ENCODE measurements at regions not wholly inside any gene's neighbourhood (a gene's known extent, or its start where the extent isn't known, plus 50 kb on each side); places are given as distances from the start of the nearest gene placed in this dataset.
"Not testable (repeated sequence)": the region's sequence is repeated elsewhere in the genome, so short reads cannot be mapped to it uniquely, and the experiment has no call there.

GRCh38 chr12:131387281-131388163, 323.4 kb upstream of the SFSWAP start:
- DNase-seq = no peak
- Mint-ChIP-seq H3K27ac (no peak overlapping the region), H3K4me3 (no peak overlapping the region), H3K4me1 (peaks cover 8% of the 10 kb centered on the region), H3K9me3 (no peaks in the 10 kb centered on the region), H3K27me3 (ENCODE audit: low read depth, poor library complexity) (peaks cover 55% of the 10 kb centered on the region), H3K36me3 (ENCODE audit: low read depth) (no peaks in the 10 kb centered on the region)
- no peak for TF ChIP-seq CTCF (IDR thresholded peaks at IDR 0.05)

GRCh38 chr12:131388164-131389053, 322.5 kb upstream of the SFSWAP start:
- H3K27ac Mint-ChIP-seq, DNase-seq: not testable (repeated sequence)

GRCh38 chr12:131389054-131390013, 321.6 kb upstream of the SFSWAP start:
- Mint-ChIP-seq H3K4me3 (no peak overlapping the region), H3K27ac (no peak overlapping the region), H3K9me3 (peaks cover 5% of the 10 kb centered on the region), H3K36me3 (ENCODE audit: low read depth) (no peaks in the 10 kb centered on the region), H3K4me1 (peaks cover 4% of the 10 kb centered on the region), H3K27me3 (ENCODE audit: low read depth, poor library complexity) (peaks cover 51% of the 10 kb centered on the region)
- no peak for TF ChIP-seq CTCF (IDR thresholded peaks at IDR 0.05)
- DNase-seq = no peak

More at GRCh38 chr12:131388164-131389053, 322.5 kb upstream of the SFSWAP start:
- H3K4me3 Mint-ChIP-seq; H3K36me3 Mint-ChIP-seq (ENCODE audit: low read depth); H3K4me1 Mint-ChIP-seq; H3K9me3 Mint-ChIP-seq: not testable (repeated sequence)
- peaks cover 51% of the 10 kb centered on the region for H3K27me3 Mint-ChIP-seq (ENCODE audit: low read depth, poor library complexity)

GRCh38 chr12:131390412-131391334, 320.2 kb upstream of the SFSWAP start:
- peak; percentile 86 for DNase-seq
- TF ChIP-seq CTCF (IDR thresholded peaks at IDR 0.05) = no peak
- Mint-ChIP-seq H3K27ac (no peak overlapping the region), H3K4me3 (no peak overlapping the region), H3K36me3 (ENCODE audit: low read depth) (no peaks in the 10 kb centered on the region), H3K4me1 (peaks cover 4% of the 10 kb centered on the region), H3K9me3 (peaks cover 5% of the 10 kb centered on the region), H3K27me3 (ENCODE audit: low read depth, poor library complexity) (peaks cover 40% of the 10 kb centered on the region)

GRCh38 chr12:131391399-131391798, 319.5 kb upstream of the SFSWAP start:
- no peak for DNase-seq
- H3K36me3 Mint-ChIP-seq (ENCODE audit: low read depth) = no peaks in the 10 kb centered on the region
- peaks cover 36% of the 10 kb centered on the region for H3K27me3 Mint-ChIP-seq (ENCODE audit: low read depth, poor library complexity)
- peaks cover 5% of the 10 kb centered on the region for H3K9me3 Mint-ChIP-seq
- peaks cover 4% of the 10 kb centered on the region for H3K4me1 Mint-ChIP-seq
- no peak overlapping the region for H3K4me3 Mint-ChIP-seq
- TF ChIP-seq CTCF (IDR thresholded peaks at IDR 0.05) = no peak
- no peak overlapping the region for H3K27ac Mint-ChIP-seq

- not testable (repeated sequence) for DNase-seq; H3K4me1 Mint-ChIP-seq; H3K9me3 Mint-ChIP-seq; H3K27ac Mint-ChIP-seq; H3K36me3 Mint-ChIP-seq (ENCODE audit: low read depth); H3K4me3 Mint-ChIP-seq
- peaks cover 25% of the 10 kb centered on the region for H3K27me3 Mint-ChIP-seq (ENCODE audit: low read depth, poor library complexity)
Observed at GRCh38 chr12:131394752-131395151, 316.1 kb upstream of the SFSWAP start.

GRCh38 chr12:131395209-131395684, 315.6 kb upstream of the SFSWAP start:
- H3K4me3 Mint-ChIP-seq, H3K27ac Mint-ChIP-seq: not testable (repeated sequence)

More at GRCh38 chr12:131395209-131395684, 315.6 kb upstream of the SFSWAP start:
- peaks cover 20% of the 10 kb centered on the region for H3K27me3 Mint-ChIP-seq (ENCODE audit: low read depth, poor library complexity)
- DNase-seq; H3K9me3 Mint-ChIP-seq; H3K4me1 Mint-ChIP-seq; H3K36me3 Mint-ChIP-seq (ENCODE audit: low read depth): not testable (repeated sequence)
